ENCODE measurements at regions not wholly inside any gene's neighbourhood (a gene's known extent, or its start where the extent isn't known, plus 50 kb on each side); places are given as distances from the start of the nearest gene placed in this dataset.

GRCh38 chr5:167730121-167730520, 561.3 kb upstream of the WWC1 start:
- no peak for DNase-seq

- no peak for DNase-seq
Measured at GRCh38 chr5:167730656-167731055, 560.8 kb upstream of the WWC1 start.

GRCh38 chr5:167731951-167732350, 559.5 kb upstream of the WWC1 start:
- DNase-seq: no peak

- DNase-seq: no peak
Measured at GRCh38 chr5:167732499-167732898, 558.9 kb upstream of the WWC1 start.

- DNase-seq: no peak
Measured at GRCh38 chr5:167736992-167737391, 554.5 kb upstream of the WWC1 start.

- DNase-seq: no peak
Measured at GRCh38 chr5:167743695-167744464, 547.6 kb upstream of the WWC1 start.

GRCh38 chr5:167745868-167746267, 545.6 kb upstream of the WWC1 start:
- no peak for DNase-seq

- no peak for DNase-seq
Measured at GRCh38 chr5:167750586-167750985, 540.9 kb upstream of the WWC1 start.

GRCh38 chr5:167752936-167753335, 538.5 kb upstream of the WWC1 start:
- no peak for DNase-seq

- no peak for DNase-seq
Measured at GRCh38 chr5:167753725-167754490, 537.5 kb upstream of the WWC1 start.

- no peak for DNase-seq
Measured at GRCh38 chr5:167754501-167755021, 536.9 kb upstream of the WWC1 start.

GRCh38 chr5:167755420-167755819, 536.0 kb upstream of the WWC1 start:
- no peak for DNase-seq

GRCh38 chr5:167759057-167759821, 532.2 kb upstream of the WWC1 start:
- DNase-seq: no peak

GRCh38 chr5:167763772-167764171, 527.7 kb upstream of the WWC1 start:
- DNase-seq: no peak

GRCh38 chr5:167764641-167765289, 526.7 kb upstream of the WWC1 start:
- no peak for DNase-seq

- DNase-seq: no peak
Measured at GRCh38 chr5:167765352-167765751, 526.1 kb upstream of the WWC1 start.

GRCh38 chr5:167766957-167767356, 524.5 kb upstream of the WWC1 start:
- DNase-seq: no peak

- DNase-seq: no peak
Measured at GRCh38 chr5:167767795-167768194, 523.6 kb upstream of the WWC1 start.

GRCh38 chr5:167769846-167770413, 521.5 kb upstream of the WWC1 start:
- DNase-seq: no peak

GRCh38 chr5:167770461-167770860, 521.0 kb upstream of the WWC1 start:
- DNase-seq: no peak

- no peak for DNase-seq
Measured at GRCh38 chr5:167771571-167771970, 519.9 kb upstream of the WWC1 start.

- no peak for DNase-seq
Measured at GRCh38 chr5:167773668-167774301, 517.7 kb upstream of the WWC1 start.

Data from bone marrow (tissue), 2 donors.